Hepatocyte (in vitro differentiated cells): ENCODE measurements at regions not wholly inside any gene's neighbourhood (a gene's known extent, or its start where the extent isn't known, plus 50 kb on each side); places are given as distances from the start of the nearest gene placed in this dataset.

ENCODE experiments used
- DNase-seq: peaks from one replicate; pipeline ENCODE4 v3.0.0-alpha.2; 2016; ENCODE audit warnings: low spot score
- H2AFZ ChIP-seq: fragments of 200-600 bp; sonication (generic); 2 replicates; pipeline ENCODE4 v1.6.0; 2016; ENCODE audit warnings: antibody characterized with exemption, mild to moderate bottlenecking
- H3K27ac ChIP-seq: fragments of 200-600 bp; sonication (generic); 2 replicates; pipeline ENCODE4 v1.5.1; 2016; ENCODE audit warnings: mild to moderate bottlenecking
- H3K27me3 ChIP-seq: fragments of 200-600 bp; sonication (generic); 2 replicates; pipeline ENCODE4 v1.6.1; 2016
- H3K36me3 ChIP-seq: fragments of 200-600 bp; sonication (generic); replicated peaks from 2 replicates; pipeline ENCODE4 v1.5.1; 2016; ENCODE audit warnings: low read depth; ENCODE audit not compliant: insufficient read depth
- H3K4me1 ChIP-seq: fragments of 200-600 bp; sonication (generic); 2 replicates; pipeline ENCODE4 v1.5.1; 2016; ENCODE audit warnings: mild to moderate bottlenecking, moderate library complexity; ENCODE audit not compliant: insufficient read depth
- H3K4me2 ChIP-seq: fragments of 200-600 bp; sonication (generic); 2 replicates; pipeline ENCODE4 v1.6.0; 2016
- H3K4me3 ChIP-seq: fragments of 200-600 bp; sonication (generic); 2 replicates; pipeline ENCODE4 v1.5.1; 2016; ENCODE audit warnings: mild to moderate bottlenecking
- H3K79me2 ChIP-seq: fragments of 200-600 bp; sonication (generic); 2 replicates; pipeline ENCODE4 v1.6.0; 2017; ENCODE audit warnings: mild to moderate bottlenecking
- H3K9me2 ChIP-seq: fragments of 200-600 bp; sonication (generic); replicated peaks from 2 replicates; pipeline ENCODE4 v1.6.0; 2017; ENCODE audit warnings: mild to moderate bottlenecking; ENCODE audit not compliant: insufficient read depth
- H3K9me3 ChIP-seq: fragments of 200-600 bp; sonication (generic); 2 replicates; pipeline ENCODE4 v1.5.1; 2016; ENCODE audit warnings: low read depth, mild to moderate bottlenecking
- H4K20me1 ChIP-seq: fragments of 200-600 bp; sonication (generic); 2 replicates; pipeline ENCODE4 v1.6.0; 2016; ENCODE audit warnings: mild to moderate bottlenecking; ENCODE audit not compliant: insufficient read depth, poor library complexity, severe bottlenecking
- CTCF ChIP-seq: fragments of 200-600 bp; sonication (generic); IDR thresholded peaks from 2 replicates; pipeline ENCODE4 v1.5.1; 2016; ENCODE audit warnings: antibody characterized with exemption, mild to moderate bottlenecking; ENCODE audit not compliant: poor library complexity
- EZH2 ChIP-seq: fragments of 200-600 bp; sonication (generic); IDR thresholded peaks from 2 replicates; pipeline ENCODE4 v1.6.1; 2016; ENCODE audit warnings: antibody characterized with exemption, mild to moderate bottlenecking, borderline replicate concordance
- EZH2phosphoT487 ChIP-seq: fragments of 200-600 bp; sonication (generic); IDR thresholded peaks from one replicate; pipeline ENCODE4 v1.6.1; 2018; ENCODE audit warnings: antibody characterized with exemption, mild to moderate bottlenecking, low read depth, moderate library complexity; ENCODE audit not compliant: unreplicated experiment, severe bottlenecking
- WGBS: methylation state at CpG from one replicate; pipeline ENCODE4 v1.1.6; 2016; ENCODE audit warnings: low lambda C conversion rate; ENCODE audit errors: missing lambda C conversion rate; 5-methylcytosine and 5-hydroxymethylcytosine counted together

GRCh38 chr1:38529946-38530345, 329.6 kb downstream of the RRAGC start:
- H3K4me2 ChIP-seq, result no peak overlapping the region

GRCh38 chr1:38529391-38529790, 330.2 kb downstream of the RRAGC start:
- Histone ChIP-seq H3K4me1 (no peaks in the 10 kb centered on the region), H3K27me3 (peaks cover 8% of the 10 kb centered on the region), H3K9me2 (no peaks in the 10 kb centered on the region), H3K27ac (no peak overlapping the region), H4K20me1 (no peaks in the 10 kb centered on the region), H3K79me2 (no peaks in the 10 kb centered on the region), H3K4me2 (no peak overlapping the region), H2AFZ (no peak overlapping the region), H3K4me3 (no peak overlapping the region), H3K9me3 (no peaks in the 10 kb centered on the region), H3K36me3 (no peaks in the 10 kb centered on the region)
- WGBS, result 52% methylated on average over 7 of the region's 7 CpGs
- DNase-seq, result no peak
- TF ChIP-seq CTCF (no peak), EZH2 (no peak), EZH2phosphoT487 (no peak)

More at GRCh38 chr1:38529946-38530345, 329.6 kb downstream of the RRAGC start:
- Histone ChIP-seq H3K9me2 (no peaks in the 10 kb centered on the region), H3K27ac (no peak overlapping the region), H3K4me1 (no peaks in the 10 kb centered on the region), H4K20me1 (no peaks in the 10 kb centered on the region), H3K4me3 (no peak overlapping the region), H3K36me3 (no peaks in the 10 kb centered on the region), H2AFZ (no peak overlapping the region), H3K9me3 (no peaks in the 10 kb centered on the region), H3K79me2 (no peaks in the 10 kb centered on the region), H3K27me3 (peaks cover 8% of the 10 kb centered on the region)
- DNase-seq, result no peak
- no peak for TF ChIP-seq CTCF
- 100% methylated on average over 2 of the region's 3 CpGs for WGBS

- Histone ChIP-seq H3K4me2 (no peak overlapping the region), H3K9me2 (no peaks in the 10 kb centered on the region), H3K27me3 (peaks cover 8% of the 10 kb centered on the region), H3K79me2 (no peaks in the 10 kb centered on the region), H3K4me1 (no peaks in the 10 kb centered on the region), H3K27ac (no peak overlapping the region), H3K36me3 (no peaks in the 10 kb centered on the region), H3K4me3 (no peak overlapping the region), H3K9me3 (no peaks in the 10 kb centered on the region), H4K20me1 (no peaks in the 10 kb centered on the region), H2AFZ (no peak overlapping the region)
- DNase-seq, result no peak
- TF ChIP-seq CTCF (no peak), EZH2phosphoT487 (no peak), EZH2 (no peak)
- WGBS, result 81% methylated on average over 3 of the region's 3 CpGs
Observed at GRCh38 chr1:38528623-38529022, 330.9 kb downstream of the RRAGC start.

- Histone ChIP-seq H3K4me3 (no peak overlapping the region), H3K4me1 (no peaks in the 10 kb centered on the region), H3K27me3 (peaks cover 12% of the 10 kb centered on the region), H3K9me3 (no peaks in the 10 kb centered on the region), H3K27ac (no peak overlapping the region), H4K20me1 (no peaks in the 10 kb centered on the region), H3K79me2 (no peaks in the 10 kb centered on the region), H3K36me3 (no peaks in the 10 kb centered on the region), H2AFZ (no peak overlapping the region), H3K9me2 (no peaks in the 10 kb centered on the region), H3K4me2 (no peak overlapping the region)
- peak; percentile 31 for DNase-seq
- TF ChIP-seq EZH2phosphoT487 (no peak), EZH2 (no peak), CTCF (no peak)
- 71% methylated on average over 6 of the region's 6 CpGs for WGBS
Observed at GRCh38 chr1:38527373-38527966, 332.1 kb downstream of the RRAGC start.
